AG08396 (cell line): ENCODE measurements at regions not wholly inside any gene's neighbourhood (a gene's known extent, or its start where the extent isn't known, plus 50 kb on each side); places are given as distances from the start of the nearest gene placed in this dataset.
A peak's percentile ranks its signal among the peaks of the same experiment; 100 is the strongest.
"Not testable (repeated sequence)": the region's sequence is repeated elsewhere in the genome, so short reads cannot be mapped to it uniquely, and the experiment has no call there.

Source experiments
- DNase-seq: peaks from one replicate; pipeline ENCODE4 v3.0.0; 2012; ENCODE audit warnings: low spot score, mixed read lengths

GRCh38 chr14:55807053-55807880, 227.3 kb downstream of the KTN1 start:
- no peak for DNase-seq

- DNase-seq: no peak
Observed at GRCh38 chr14:55807881-55808379, 227.9 kb downstream of the KTN1 start.

- DNase-seq: no peak
Observed at GRCh38 chr14:55813630-55814029, 233.6 kb downstream of the KTN1 start.

GRCh38 chr14:55814064-55814463, 234.1 kb downstream of the KTN1 start:
- DNase-seq: no peak

GRCh38 chr14:55814873-55815272, 234.9 kb downstream of the KTN1 start:
- no peak for DNase-seq

GRCh38 chr14:55816225-55816624, 236.2 kb downstream of the KTN1 start:
- DNase-seq: no peak

- no peak for DNase-seq
Observed at GRCh38 chr14:55819610-55820304, 239.8 kb downstream of the KTN1 start.

- no peak for DNase-seq
Observed at GRCh38 chr14:55822906-55823305, 242.9 kb downstream of the KTN1 start.

- no peak for DNase-seq
Observed at GRCh38 chr14:55832122-55832911, 252.3 kb downstream of the KTN1 start.

GRCh38 chr14:55832974-55833373, 253.0 kb downstream of the KTN1 start:
- DNase-seq: no peak

- DNase-seq: no peak
Observed at GRCh38 chr14:55834390-55834789, 254.4 kb downstream of the KTN1 start.

GRCh38 chr14:55835985-55836384, 256.0 kb downstream of the KTN1 start:
- no peak for DNase-seq

GRCh38 chr14:55837467-55837866, 257.5 kb downstream of the KTN1 start:
- DNase-seq: no peak

GRCh38 chr14:55838529-55839052, 258.6 kb downstream of the KTN1 start:
- no peak for DNase-seq

GRCh38 chr14:55839301-55839947, 259.4 kb downstream of the KTN1 start:
- DNase-seq: not testable (repeated sequence)

GRCh38 chr14:55840821-55841220, 260.8 kb downstream of the KTN1 start:
- DNase-seq: no peak

GRCh38 chr14:55841625-55842024, 261.6 kb downstream of the KTN1 start:
- no peak for DNase-seq

GRCh38 chr14:55843718-55844403, 263.9 kb downstream of the KTN1 start:
- no peak for DNase-seq

- DNase-seq: no peak
Observed at GRCh38 chr14:55845963-55846825, 266.2 kb downstream of the KTN1 start.

GRCh38 chr14:55846826-55847446, 266.9 kb downstream of the KTN1 start:
- peak; percentile 24 for DNase-seq
